IPS DF 4.7 (cell line): ENCODE measurements at regions not wholly inside any gene's neighbourhood (a gene's known extent, or its start where the extent isn't known, plus 50 kb on each side); places are given as distances from the start of the nearest gene placed in this dataset.
A peak's percentile ranks its signal among the peaks of the same experiment; 100 is the strongest.
"Not testable (repeated sequence)": the region's sequence is repeated elsewhere in the genome, so short reads cannot be mapped to it uniquely, and the experiment has no call there.

Experiments used
- DNase-seq: peaks from one replicate; pipeline ENCODE4 v3.0.0-alpha.2; 2013; ENCODE audit warnings: low spot score; ENCODE audit errors: extremely low read depth

GRCh38 chr17:11182430-11182829 lies 58.6 kb upstream of the SHISA6 start:
- DNase-seq, result no peak

- DNase-seq, result no peak
Measured at GRCh38 chr17:11178581-11178980, 62.4 kb upstream of the SHISA6 start.

GRCh38 chr17:11177340-11177739 lies 63.7 kb upstream of the SHISA6 start:
- DNase-seq, result no peak

GRCh38 chr17:11176549-11176948 lies 64.5 kb upstream of the SHISA6 start:
- DNase-seq, result no peak

GRCh38 chr17:11170881-11171280 lies 70.1 kb upstream of the SHISA6 start:
- no peak for DNase-seq

- no peak for DNase-seq
Measured at GRCh38 chr17:11151818-11152425, 89.1 kb upstream of the SHISA6 start.

- DNase-seq, result not testable (repeated sequence)
Measured at GRCh38 chr17:11150906-11151511, 90.0 kb upstream of the SHISA6 start.

GRCh38 chr17:11144358-11145233 lies 96.4 kb upstream of the SHISA6 start:
- peak; percentile 19 for DNase-seq

GRCh38 chr17:11142231-11142630 lies 98.8 kb upstream of the SHISA6 start:
- no peak for DNase-seq

- no peak for DNase-seq
Measured at GRCh38 chr17:11140501-11140900, 100.5 kb upstream of the SHISA6 start.

GRCh38 chr17:11140043-11140442 lies 101.0 kb upstream of the SHISA6 start:
- no peak for DNase-seq

GRCh38 chr17:11138023-11138422 lies 103.0 kb upstream of the SHISA6 start:
- DNase-seq, result no peak

- DNase-seq, result no peak
Measured at GRCh38 chr17:11135819-11136218, 105.2 kb upstream of the SHISA6 start.

- no peak for DNase-seq
Measured at GRCh38 chr17:11130367-11130766, 110.6 kb upstream of the SHISA6 start.

GRCh38 chr17:11122908-11123307 lies 118.1 kb upstream of the SHISA6 start:
- DNase-seq, result no peak

GRCh38 chr17:11121341-11121985 lies 119.5 kb upstream of the SHISA6 start:
- DNase-seq, result no peak

GRCh38 chr17:11109106-11109505 lies 131.9 kb upstream of the SHISA6 start:
- no peak for DNase-seq

- no peak for DNase-seq
Measured at GRCh38 chr17:11105141-11105540, 135.9 kb upstream of the SHISA6 start.

GRCh38 chr17:11097121-11097520 lies 143.9 kb upstream of the SHISA6 start:
- no peak for DNase-seq

- DNase-seq, result no peak
Measured at GRCh38 chr17:11094331-11094730, 146.7 kb upstream of the SHISA6 start.

- no peak for DNase-seq
Measured at GRCh38 chr17:11086646-11087340, 154.2 kb upstream of the SHISA6 start.
